H1 (cell line): ENCODE measurements at regions not wholly inside any gene's neighbourhood (a gene's known extent, or its start where the extent isn't known, plus 50 kb on each side); places are given as distances from the start of the nearest gene placed in this dataset.
A peak's percentile ranks its signal among the peaks of the same experiment; 100 is the strongest.

Source experiments
- CTCF ChIA-PET: fragments of 300-600 bp; sonication (Branson Sonifier 250); formaldehyde crosslinking; loops from one replicate; lab custom pipeline; 2021; ENCODE audit not compliant: partially characterized antibody; lab: Charles Lee
- POLR2A ChIA-PET: fragments of 300-600 bp; sonication (Branson Sonifier 250); formaldehyde crosslinking; loops from one replicate; lab custom pipeline; 2021; ENCODE audit warnings: inconsistent platforms; ENCODE audit not compliant: partially characterized antibody; lab: Charles Lee
- DNase-seq, 2 experiments: peaks; one replicate each; pipeline versions ENCODE4 v3.0.0 to v3.0.0-alpha.2; 2010 to 2022; ENCODE audit warnings: low spot score in 2 of 2, low read depth in 1 of 2, mixed read lengths in 1 of 2
- FAIRE-seq: peaks from 2 replicates; lab custom pipeline; 2011; peaks lifted over from hg19 to GRCh38; lab: Jason Lieb, UNC
- H2AFZ ChIP-seq: 2 replicates; pipeline ENCODE4 v1.8.1; 2012; ENCODE audit warnings: low read length, inconsistent platforms
- H2AK5ac ChIP-seq: 2 replicates; pipeline ENCODE4 v1.6.1; 2013; ENCODE audit warnings: low read depth, low read length
- H2BK120ac ChIP-seq: replicated peaks from 2 replicates; pipeline ENCODE3; 2013; ENCODE audit warnings: low read depth, low read length, inconsistent platforms
- H2BK12ac ChIP-seq: 2 replicates; pipeline ENCODE4 v1.6.1; 2013; ENCODE audit warnings: low read depth, low read length
- H2BK15ac ChIP-seq: 2 replicates; pipeline ENCODE4 v1.6.1; 2013; ENCODE audit warnings: low read length
- H2BK20ac ChIP-seq: 2 replicates; pipeline ENCODE4 v1.6.1; 2013; ENCODE audit warnings: low read length
- H2BK5ac ChIP-seq: 2 replicates; pipeline ENCODE4 v1.6.1; 2013; ENCODE audit warnings: low read depth, low read length
- H3K14ac ChIP-seq: 2 replicates; pipeline ENCODE4 v1.6.1; 2013; ENCODE audit warnings: inconsistent platforms; ENCODE audit not compliant: insufficient read length
- H3K18ac ChIP-seq: 2 replicates; pipeline ENCODE4 v1.6.1; 2013; ENCODE audit warnings: low read length; ENCODE audit errors: extremely low read depth
- H3K23ac ChIP-seq: 2 replicates; pipeline ENCODE4 v1.6.1; 2013; ENCODE audit warnings: inconsistent platforms; ENCODE audit not compliant: insufficient read length
- H3K23me2 ChIP-seq: 2 replicates; pipeline ENCODE4 v1.6.1; 2013; ENCODE audit warnings: low read depth, low read length
- H3K27ac ChIP-seq: 2 replicates; pipeline ENCODE4 v1.6.1; 2011; ENCODE audit warnings: low read depth, low read length, inconsistent platforms
- H3K27me3 ChIP-seq, 4 experiments: replicated peaks in 1 of 4; 1 replicate in 1 of 4; 2 replicates in 3 of 4; pipeline versions ENCODE4 v1.6.1 to v1.8.1; 2011 to 2013; ENCODE audit warnings: low read length in 3 of 4, mild to moderate bottlenecking in 3 of 4, inconsistent platforms in 2 of 4, mixed read lengths in 2 of 4, moderate library complexity in 1 of 4; ENCODE audit not compliant: control insufficient read depth in 3 of 4, insufficient read depth in 3 of 4; ENCODE audit errors: extremely low read depth in 1 of 4
- H3K36me3 ChIP-seq, 4 experiments: 2 replicates each; pipeline versions ENCODE4 v1.6.1 to v1.8.1; 2011 to 2013; ENCODE audit warnings: mild to moderate bottlenecking in 4 of 4, low read length in 3 of 4, moderate library complexity in 2 of 4, control low read depth in 1 of 4, inconsistent platforms in 1 of 4; ENCODE audit not compliant: insufficient read depth in 4 of 4, control insufficient read depth in 2 of 4
- H3K4ac ChIP-seq: replicated peaks from 2 replicates; pipeline ENCODE3; 2013; ENCODE audit warnings: low read length, low read depth, mixed read lengths, inconsistent platforms; ENCODE audit not compliant: insufficient read length
- H3K4me1 ChIP-seq, 4 experiments: replicated peaks in 1 of 4; 1 replicate in 1 of 4; 2 replicates in 3 of 4; pipeline versions ENCODE4 v1.6.1 to v1.8.1; 2011 to 2013; ENCODE audit warnings: low read length in 3 of 4, inconsistent platforms in 2 of 4, mixed read lengths in 1 of 4; ENCODE audit not compliant: insufficient read depth in 4 of 4, control insufficient read depth in 3 of 4
- H3K4me2 ChIP-seq, 2 experiments: 2 replicates each; pipeline versions ENCODE4 v1.6.1 to v1.8.1; 2011 to 2013; ENCODE audit warnings: low read depth in 2 of 2, low read length in 2 of 2, control low read depth in 1 of 2, inconsistent platforms in 1 of 2, mild to moderate bottlenecking in 1 of 2; ENCODE audit not compliant: insufficient read depth in 1 of 2
- H3K4me3 ChIP-seq, 4 experiments: fragments of 200-600, 300-600 bp in 1 of 4; sonication (generic), shearing (Covaris generic), sonication (Bioruptor Twin) in 1 of 4; 2 replicates each; pipeline versions ENCODE4 v1.5.1 to v1.8.1; 2011 to 2016; ENCODE audit warnings: low read length in 4 of 4, low read depth in 3 of 4, control low read depth in 2 of 4, inconsistent platforms in 2 of 4, mild to moderate bottlenecking in 2 of 4, mixed read lengths in 1 of 4, moderate library complexity in 1 of 4; ENCODE audit not compliant: insufficient read depth in 2 of 4; ENCODE audit errors: extremely low read depth in 1 of 4
- H3K56ac ChIP-seq: replicated peaks from 2 replicates; pipeline ENCODE3; 2013; ENCODE audit warnings: low read depth, mild to moderate bottlenecking, mixed read lengths, low read length, inconsistent platforms; ENCODE audit not compliant: insufficient read length
- H3K79me1 ChIP-seq: 2 replicates; pipeline ENCODE4 v1.6.1; 2013; ENCODE audit warnings: low read depth, low read length, control low read depth
- H3K79me2 ChIP-seq, 2 experiments: 2 replicates each; pipeline versions ENCODE4 v1.6.1 to v1.8.1; 2012 to 2013; ENCODE audit warnings: low read length in 2 of 2, mild to moderate bottlenecking in 2 of 2, inconsistent platforms in 1 of 2; ENCODE audit not compliant: insufficient read depth in 2 of 2, control insufficient read depth in 1 of 2
- H3K9ac ChIP-seq, 4 experiments: replicated peaks in 1 of 4; 1 replicate in 1 of 4; 2 replicates in 3 of 4; pipeline versions ENCODE4 v1.6.1 to v1.8.1; 2011 to 2013; ENCODE audit warnings: low read depth in 3 of 4, low read length in 3 of 4, control low read depth in 2 of 4, mild to moderate bottlenecking in 2 of 4, moderate library complexity in 2 of 4, inconsistent platforms in 1 of 4; ENCODE audit errors: extremely low read depth in 1 of 4
- H3K9me3 ChIP-seq, 2 experiments: 2 replicates each; pipeline versions ENCODE4 v1.6.1 to v1.8.1; 2012 to 2013; ENCODE audit warnings: mild to moderate bottlenecking in 2 of 2, moderate library complexity in 2 of 2, control low read depth in 1 of 2, inconsistent platforms in 1 of 2, low read depth in 1 of 2, low read length in 1 of 2, mixed read lengths in 1 of 2; ENCODE audit not compliant: insufficient read depth in 2 of 2
- H4K20me1 ChIP-seq, 2 experiments: replicated peaks in 1 of 2; 2 replicates each; pipeline versions ENCODE3 to v1.8.1; 2011 to 2013; ENCODE audit warnings: inconsistent platforms in 2 of 2, low read length in 2 of 2, mild to moderate bottlenecking in 1 of 2; ENCODE audit not compliant: insufficient read depth in 2 of 2, control insufficient read depth in 1 of 2
- H4K5ac ChIP-seq: 2 replicates; pipeline ENCODE4 v1.6.1; 2013; ENCODE audit warnings: low read length, low read depth, mixed read lengths, inconsistent platforms; ENCODE audit not compliant: insufficient read length
- H4K8ac ChIP-seq: 2 replicates; pipeline ENCODE4 v1.8.0; 2013; ENCODE audit warnings: mild to moderate bottlenecking, moderate library complexity, low read length, inconsistent platforms; ENCODE audit not compliant: insufficient read depth; ENCODE audit errors: extremely low read depth
- H4K91ac ChIP-seq: replicated peaks from 2 replicates; pipeline ENCODE3; 2013; ENCODE audit warnings: low read length, mixed read lengths, inconsistent platforms; ENCODE audit not compliant: insufficient read length
- HDAC2 ChIP-seq, 2 experiments: fragments of 300-600 bp in 1 of 2; sonication (generic) in 1 of 2; IDR thresholded peaks; 2 replicates each; pipeline ENCODE4 v1.6.1; 2011 to 2012; ENCODE audit warnings: low read depth in 2 of 2, low read length in 2 of 2, mild to moderate bottlenecking in 2 of 2, moderate library complexity in 2 of 2, borderline replicate concordance in 1 of 2, inconsistent platforms in 1 of 2
- KDM1A ChIP-seq: fragments of 200-600, 300-600 bp; sonication (generic); IDR thresholded peaks from 2 replicates; pipeline ENCODE4 v1.7.1; 2016; ENCODE audit warnings: mild to moderate bottlenecking, low read length, borderline replicate concordance
- SIN3A ChIP-seq, 2 experiments: IDR thresholded peaks in 1 of 2; conservative IDR thresholded peaks in 1 of 2; 2 replicates each; pipeline ENCODE4 v1.6.1; 2011 to 2012; ENCODE audit warnings: low read length in 2 of 2, improper control_type of control experiment in 1 of 2, low read depth in 1 of 2, mild to moderate bottlenecking in 1 of 2
- SP2 ChIP-seq: IDR thresholded peaks from 2 replicates; pipeline ENCODE4 v1.6.1; 2012; ENCODE audit warnings: mild to moderate bottlenecking, low read length, inconsistent platforms
- TAF1 ChIP-seq: IDR thresholded peaks from 2 replicates; pipeline ENCODE4 v1.6.1; 2011; ENCODE audit warnings: mild to moderate bottlenecking, low read depth, low read length
- TCF12 ChIP-seq: IDR thresholded peaks from 2 replicates; pipeline ENCODE4 v1.6.1; 2011; ENCODE audit warnings: low read depth, mild to moderate bottlenecking, low read length
- WGBS, 2 experiments: shearing (Covaris generic) in 1 of 2; methylation state at CpG; one replicate each; pipeline versions ENCODE4 v1.1.6 to v1.1.7; 2013 to 2015; ENCODE audit warnings: low lambda C conversion rate in 2 of 2, mixed read lengths in 2 of 2, inconsistent platforms in 1 of 2, low coverage in 1 of 2, missing lambda C conversion rate in 1 of 2; ENCODE audit not compliant: insufficient replicate concordance in 2 of 2, insufficient coverage in 1 of 2, insufficient read length in 1 of 2; ENCODE audit errors: extremely low coverage in 1 of 2, missing lambda C conversion rate in 1 of 2; 5-methylcytosine and 5-hydroxymethylcytosine counted together

- Histone ChIP-seq H3K36me3 (no peaks in the 10 kb centered on the region), H2AK5ac (no peak overlapping the region), H3K18ac (no peak overlapping the region), H2BK5ac (no peak overlapping the region), H3K79me1 (no peaks in the 10 kb centered on the region), H2AFZ (no peak overlapping the region), H4K91ac (no peak overlapping the region), H4K20me1 (no peaks in the 10 kb centered on the region), H2BK12ac (no peak overlapping the region), H2BK15ac (0 out of 2 replicates have a peak overlapping the region, but pooled peaks have one; percentile 24), H2BK20ac (no peak overlapping the region), H3K4me1 (peaks cover 0 to 3% (median 1%) of the 10 kb centered on the region in 4 experiments; a peak in 2 of 7 replicates), H3K23ac (no peak overlapping the region), H3K79me2 (no peaks in the 10 kb centered on the region), H4K8ac (no peak overlapping the region), H3K4me2 (no peak overlapping the region), H3K4ac (no peak overlapping the region), H3K14ac (no peak overlapping the region), H3K27ac (no peak overlapping the region), H3K9me3 (no peaks in the 10 kb centered on the region), H2BK120ac (no peak overlapping the region), H4K5ac (no peak overlapping the region), H3K9ac (no peak overlapping the region), H3K27me3 (no peaks in the 10 kb centered on the region), H3K56ac (no peak overlapping the region), H3K4me3 (no peak overlapping the region), H3K23me2 (no peaks in the 10 kb centered on the region)
- DNase-seq, result no peak
- ChIA-PET POLR2A (no interaction called here), CTCF (interaction anchor here (0.9 to 1.8 kb wide), 5 partner anchors 10 to 1447 kb away, joined by 3 to 9 read pairs (median 4); partner anchors contain the start of gene CHRM3)
- TF ChIP-seq TCF12 (no peak), KDM1A (no peak), SP2 (no peak), HDAC2 (IDR thresholded peaks at IDR 0.05; ENCODE audit: borderline replicate concordance in 1 of 2, low read depth in 2 of 2, low read length in 2 of 2) (no peak), SIN3A (conservative IDR thresholded peaks at IDR 0.05 in 1 of 2, IDR thresholded peaks at IDR 0.05 in 1 of 2; ENCODE audit: low read depth in 1 of 2, low read length in 2 of 2) (no peak), TAF1 (no peak)
- FAIRE-seq, result no peak
- 83% methylated on average over 5 of the region's 5 CpGs; no CpG with 5 or more reads in 1 of the 2 experiments for WGBS, 2 experiments
These were observed 75.0 kb upstream of the CHRM3 start for GRCh38 chr1:239311331-239311730.
